SK-N-SH (cell line): ENCODE measurements at regions not wholly inside any gene's neighbourhood (a gene's known extent, or its start where the extent isn't known, plus 50 kb on each side); places are given as distances from the start of the nearest gene placed in this dataset.
"Not testable (repeated sequence)": the region's sequence is repeated elsewhere in the genome, so short reads cannot be mapped to it uniquely, and the experiment has no call there.

Experiments used
- CTCF ChIA-PET: fragments of 300-600, 350-600 bp; formaldehyde crosslinking; extraction: SDS; loops from one replicate; lab custom pipeline; 2021; lab: Yijun Ruan, JAX
- POLR2A ChIA-PET: fragments of 350-600 bp; sonication (Branson Sonifier 250); formaldehyde crosslinking; extraction: SDS; loops from one replicate; lab custom pipeline; 2020; ENCODE audit warnings: antibody characterized with exemption, inconsistent platforms; lab: Yijun Ruan, JAX
- DNase-seq: peaks from one replicate; pipeline ENCODE4 v3.0.0; 2012
- H2AFZ ChIP-seq: fragments of 200-600 bp; sonication (generic); 2 replicates; pipeline ENCODE4 v1.8.1; 2016; ENCODE audit warnings: antibody characterized with exemption, mild to moderate bottlenecking, low read depth
- H3F3A ChIP-seq: fragments of 200-600 bp; sonication (generic); replicated peaks from 2 replicates; pipeline ENCODE3; 2016; ENCODE audit warnings: antibody characterized with exemption, mild to moderate bottlenecking; ENCODE audit not compliant: insufficient read depth
- H3K27ac ChIP-seq, 2 experiments: fragments of 200-500 bp in 1 of 2; fragments of 200-600 bp in 1 of 2; sonication (Bioruptor generic) in 1 of 2; sonication (generic), shearing (Covaris generic) in 1 of 2; 2 replicates each; pipeline versions ENCODE4 v1.5.1 to v1.6.1; 2014 to 2016; ENCODE audit warnings: low read depth in 2 of 2, inconsistent platforms in 1 of 2, low read length in 1 of 2, mild to moderate bottlenecking in 1 of 2, mixed read lengths in 1 of 2
- H3K27me3 ChIP-seq: fragments of 200-600 bp; sonication (generic), shearing (Covaris generic); 2 replicates; pipeline ENCODE4 v1.6.1; 2016; ENCODE audit warnings: mixed run types; ENCODE audit not compliant: insufficient read depth
- H3K36me3 ChIP-seq, 2 experiments: fragments of 200-500 bp in 1 of 2; fragments of 200-600 bp in 1 of 2; sonication (Bioruptor generic) in 1 of 2; sonication (generic) in 1 of 2; replicated peaks in 1 of 2; 2 replicates each; pipeline versions ENCODE3 to v1.5.1; 2014 to 2016; ENCODE audit warnings: low read length in 1 of 2, mild to moderate bottlenecking in 1 of 2; ENCODE audit not compliant: insufficient read depth in 2 of 2, control insufficient read depth in 1 of 2
- H3K4me1 ChIP-seq, 2 experiments: fragments of 200-500 bp in 1 of 2; fragments of 200-600 bp in 1 of 2; sonication (Bioruptor generic) in 1 of 2; sonication (generic), shearing (Covaris generic) in 1 of 2; 2 replicates each; pipeline versions ENCODE4 v1.5.1 to v1.6.1; 2014 to 2016; ENCODE audit warnings: low read depth in 1 of 2, low read length in 1 of 2, mixed run types in 1 of 2; ENCODE audit not compliant: insufficient read depth in 2 of 2, control insufficient read depth in 1 of 2
- H3K4me2 ChIP-seq: fragments of 200-600 bp; sonication (generic), shearing (Covaris generic); 2 replicates; pipeline ENCODE4 v1.6.1; 2017; ENCODE audit warnings: mixed run types
- H3K4me3 ChIP-seq, 2 experiments: fragments of 200-500 bp in 1 of 2; fragments of 200-600 bp in 1 of 2; sonication (Bioruptor generic) in 1 of 2; sonication (generic), shearing (Covaris generic) in 1 of 2; 2 replicates each; pipeline versions ENCODE4 v1.5.1 to v1.8.1; 2014 to 2016; ENCODE audit warnings: low read depth in 2 of 2, inconsistent platforms in 1 of 2, low read length in 1 of 2, mild to moderate bottlenecking in 1 of 2, mixed read lengths in 1 of 2, moderate library complexity in 1 of 2
- H3K79me2 ChIP-seq: fragments of 200-600 bp; sonication (generic); 2 replicates; pipeline ENCODE4 v1.8.1; 2017; ENCODE audit warnings: mild to moderate bottlenecking; ENCODE audit not compliant: insufficient read depth
- H3K9ac ChIP-seq: fragments of 200-600 bp; sonication (generic); 2 replicates; pipeline ENCODE4 v1.6.1; 2017; ENCODE audit warnings: mixed run types
- H3K9me2 ChIP-seq: fragments of 200-600 bp; sonication (generic); 2 replicates; pipeline ENCODE4 v1.6.1; 2017; ENCODE audit warnings: mixed run types
- H3K9me3 ChIP-seq: fragments of 200-600 bp; sonication (generic); 2 replicates; pipeline ENCODE4 v1.6.1; 2017; ENCODE audit warnings: mixed run types, mild to moderate bottlenecking, moderate library complexity
- H4K20me1 ChIP-seq: fragments of 200-600 bp; sonication (generic); 2 replicates; pipeline ENCODE4 v1.6.1; 2017; ENCODE audit warnings: mild to moderate bottlenecking, mixed run types; ENCODE audit not compliant: insufficient read depth
- CHD2 ChIP-seq: fragments of 150-350 bp; IDR thresholded peaks from 2 replicates; pipeline ENCODE4 v1.6.1; 2018; ENCODE audit warnings: low read length; ENCODE audit not compliant: partially characterized antibody
- EZH2phosphoT487 ChIP-seq: fragments of 200-600 bp; sonication (generic); IDR thresholded peaks from 2 replicates; pipeline ENCODE4 v1.6.1; 2017; ENCODE audit warnings: low read depth, mixed run types, mild to moderate bottlenecking, antibody characterized with exemption, moderate library complexity, borderline replicate concordance
- GABPA ChIP-seq: IDR thresholded peaks from 2 replicates; pipeline ENCODE4 v1.4.0; 2012; ENCODE audit warnings: low read depth, mild to moderate bottlenecking
- GATA2 ChIP-seq: sonication (generic); formaldehyde crosslinking; IDR thresholded peaks from 2 replicates; pipeline ENCODE4 v1.5.0; 2020; ENCODE audit warnings: mild to moderate bottlenecking, missing genetic modification reagents
- JUND ChIP-seq: IDR thresholded peaks from 2 replicates; pipeline ENCODE4 v1.4.0; 2012
- MEF2A ChIP-seq: IDR thresholded peaks from 2 replicates; pipeline ENCODE4 v1.4.0; 2012; ENCODE audit warnings: low read depth, borderline replicate concordance
- NFIC ChIP-seq: IDR thresholded peaks from 2 replicates; pipeline ENCODE4 v1.4.0; 2012; ENCODE audit warnings: borderline replicate concordance
- NRF1 ChIP-seq: IDR thresholded peaks from 2 replicates; pipeline ENCODE4 v1.6.1; 2012; ENCODE audit warnings: low read depth, mild to moderate bottlenecking, low read length
- POLR2AphosphoS5 ChIP-seq: IDR thresholded peaks from 2 replicates; pipeline ENCODE4 v1.6.1; 2012; ENCODE audit warnings: low read depth, low read length
- SIN3A ChIP-seq: IDR thresholded peaks from 2 replicates; pipeline ENCODE4 v1.6.1; 2012; ENCODE audit warnings: low read depth, mild to moderate bottlenecking, low read length, moderate library complexity, borderline replicate concordance
- SMC3 ChIP-seq: IDR thresholded peaks from 2 replicates; pipeline ENCODE4 v1.6.1; 2012; ENCODE audit warnings: low read depth, low read length, improper control_type of control experiment
- TAF1 ChIP-seq: IDR thresholded peaks from 2 replicates; pipeline ENCODE4 v1.6.1; 2012; ENCODE audit warnings: low read depth, mild to moderate bottlenecking, low read length, moderate library complexity, borderline replicate concordance
- TCF12 ChIP-seq: IDR thresholded peaks from 2 replicates; pipeline ENCODE4 v1.4.0; 2012
- YY1 ChIP-seq: IDR thresholded peaks from 2 replicates; pipeline ENCODE4 v1.4.0; 2012; ENCODE audit warnings: low read depth, mild to moderate bottlenecking
- whole genome bisulfite sequencing: methylation state at CpG from one replicate; pipeline ENCODE4 v1.1.6; 2017; ENCODE audit warnings: low lambda C conversion rate; 5-methylcytosine and 5-hydroxymethylcytosine counted together
- TF ChIP-seq, protein P1 (sequence below): fragments of 150-350 bp; IDR thresholded peaks from 2 replicates; pipeline ENCODE4 v1.6.1; 2017; ENCODE audit warnings: antibody characterized with exemption, low read length, low read depth, borderline replicate concordance
- TF ChIP-seq, protein P2 (sequence below): IDR thresholded peaks from 2 replicates; pipeline ENCODE4 v1.4.0; 2012; ENCODE audit warnings: low read depth, borderline replicate concordance

DNA sequence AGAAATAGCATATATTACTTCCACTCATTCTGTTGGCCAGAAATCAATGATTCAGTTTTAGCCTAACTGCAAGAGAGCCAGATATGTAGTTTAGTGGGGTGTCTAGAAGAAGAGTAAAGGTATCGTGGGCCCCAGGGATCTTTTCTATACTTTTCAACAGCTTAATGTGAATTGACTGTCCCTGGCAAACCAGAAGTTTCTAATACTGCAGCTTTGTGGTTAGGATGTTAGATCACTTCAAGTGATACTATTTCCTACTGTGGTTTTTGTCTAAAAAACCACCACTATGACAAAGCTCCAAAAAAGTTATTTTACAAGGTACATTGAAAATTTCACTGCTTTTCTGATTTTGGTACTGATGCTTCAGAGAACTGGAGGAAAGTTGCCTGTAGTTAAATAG is 1525.1 kb downstream of the KHDRBS2 start:
- POLR2A ChIA-PET, H3K36me3 ChIP-seq: not testable (repeated sequence)

DNA sequence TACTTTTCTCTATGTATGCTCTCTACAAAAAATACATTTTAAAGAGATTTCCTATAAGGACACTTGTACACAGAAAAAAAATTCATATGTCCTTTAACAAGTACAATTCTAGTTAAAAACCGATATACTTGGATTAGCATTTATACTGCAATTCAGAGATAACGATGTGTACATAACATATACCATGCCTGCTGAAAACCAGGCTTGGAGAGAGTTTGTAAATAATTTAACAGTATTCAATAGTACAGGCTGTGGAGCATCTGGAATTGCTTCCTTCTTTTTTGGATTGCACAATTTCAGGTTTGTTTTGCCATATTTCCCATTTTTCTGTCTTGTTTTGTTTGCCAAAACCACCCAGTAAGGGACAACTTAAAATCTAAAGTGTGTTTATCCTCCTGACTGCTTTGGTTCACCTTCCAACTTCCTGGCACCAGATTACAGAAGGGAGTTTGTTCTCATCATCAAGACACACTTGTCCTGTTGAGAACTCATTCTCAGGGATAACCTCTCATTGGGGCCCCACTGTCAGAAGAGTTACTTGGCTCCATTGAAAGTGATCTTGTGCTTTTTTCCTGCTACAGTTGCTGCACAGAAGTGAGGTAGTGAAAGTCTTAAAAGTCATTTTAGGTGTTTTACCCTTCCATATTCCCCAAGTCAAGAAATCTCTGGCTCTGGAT is 1526.7 kb downstream of the KHDRBS2 start:
- WGBS: 10% methylated on average over 2 of the region's 2 CpGs
- CTCF ChIA-PET: not testable (repeated sequence)

More for the DNA sequence above, 1525.1 kb downstream of the KHDRBS2 start:
- H3K27me3 ChIP-seq, H3K4me3 ChIP-seq, H3K9ac ChIP-seq, DNase-seq, H3K27ac ChIP-seq, H4K20me1 ChIP-seq, H2AFZ ChIP-seq, H3K9me3 ChIP-seq, H3F3A ChIP-seq, CTCF ChIA-PET, H3K79me2 ChIP-seq, H3K4me2 ChIP-seq, H3K4me1 ChIP-seq, H3K9me2 ChIP-seq: not testable (repeated sequence)
- WGBS: 0% methylated on average over 1 of the region's 1 CpG

DNA sequence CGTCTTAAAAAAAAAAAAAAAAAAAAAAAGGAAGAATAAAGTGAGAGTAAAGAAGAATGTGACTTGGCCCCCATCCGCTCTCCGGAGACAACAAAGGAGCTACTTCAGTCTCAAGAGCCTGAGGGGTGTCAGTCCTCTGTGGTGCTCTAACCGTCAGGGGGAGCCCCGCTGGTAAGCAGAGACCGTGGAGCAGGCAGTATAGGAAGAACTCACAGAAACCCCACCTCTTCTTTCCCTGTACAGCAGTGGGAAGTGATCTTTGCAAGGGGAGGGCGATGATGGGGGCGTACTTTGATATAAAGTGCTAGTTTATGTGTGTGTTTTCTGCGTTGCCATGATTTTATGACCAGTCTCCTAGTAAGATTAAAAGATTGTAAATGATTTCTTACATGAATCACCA is 1527.3 kb downstream of the KHDRBS2 start:
- CTCF ChIA-PET, H3K4me1 ChIP-seq, POLR2A ChIA-PET: not testable (repeated sequence)

More for the DNA sequence above, 1526.7 kb downstream of the KHDRBS2 start:
- H3K9me2 ChIP-seq, H2AFZ ChIP-seq, H3K4me1 ChIP-seq, H3K9ac ChIP-seq, H3K9me3 ChIP-seq, H3K4me3 ChIP-seq, H3K36me3 ChIP-seq, H3K27me3 ChIP-seq, H3K4me2 ChIP-seq, DNase-seq, H3F3A ChIP-seq, H3K27ac ChIP-seq, H3K79me2 ChIP-seq, H4K20me1 ChIP-seq, POLR2A ChIA-PET: not testable (repeated sequence)

DNA sequence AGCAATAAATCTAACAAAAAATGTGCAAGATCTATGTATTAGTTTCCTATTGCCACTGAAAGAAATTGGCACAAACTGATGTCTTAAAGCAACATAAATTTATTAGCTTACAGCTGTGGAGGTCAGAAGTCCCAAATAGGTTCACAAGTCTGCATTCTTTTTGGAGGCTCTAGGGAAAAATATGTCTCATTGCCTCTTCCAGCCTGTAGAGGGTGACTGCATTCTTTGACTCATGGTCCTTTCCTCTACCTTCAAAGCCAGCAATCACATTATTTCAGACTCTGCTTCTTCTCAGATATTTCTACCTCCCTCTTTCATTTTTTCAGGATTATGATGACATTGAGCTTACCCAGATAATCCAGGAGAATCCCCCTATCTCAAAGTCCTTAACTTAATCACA is 1531.1 kb downstream of the KHDRBS2 start:
- Histone ChIP-seq H3K27me3 (no peaks in the 10 kb centered on the region), H3F3A (no peaks in the 10 kb centered on the region), H3K4me3 (no peak overlapping the region), H3K27ac (no peak overlapping the region), H3K9me3 (no peaks in the 10 kb centered on the region; the same call in 1 of the 2 replicates), H3K4me1 (no peaks in the 10 kb centered on the region), H4K20me1 (no peaks in the 10 kb centered on the region), H3K79me2 (no peaks in the 10 kb centered on the region), H3K36me3 (no peaks in the 10 kb centered on the region), H3K4me2 (no peak overlapping the region), H3K9ac (no peak overlapping the region), H3K9me2 (no peaks in the 10 kb centered on the region), H2AFZ (no peak overlapping the region)
- DNase-seq: no peak
- ChIA-PET POLR2A (no interaction called here), CTCF (no interaction called here)
- TF ChIP-seq GABPA (no peak), SMC3 (no peak), EZH2phosphoT487 (no peak), POLR2AphosphoS5 (no peak), SIN3A (no peak), YY1 (no peak), TAF1 (no peak), JUND (no peak), NFIC (no peak), GATA2 (no peak), MEF2A (no peak), NRF1 (no peak), TCF12 (no peak), CHD2 (no peak)
- TF ChIP-seq, protein P1, sequence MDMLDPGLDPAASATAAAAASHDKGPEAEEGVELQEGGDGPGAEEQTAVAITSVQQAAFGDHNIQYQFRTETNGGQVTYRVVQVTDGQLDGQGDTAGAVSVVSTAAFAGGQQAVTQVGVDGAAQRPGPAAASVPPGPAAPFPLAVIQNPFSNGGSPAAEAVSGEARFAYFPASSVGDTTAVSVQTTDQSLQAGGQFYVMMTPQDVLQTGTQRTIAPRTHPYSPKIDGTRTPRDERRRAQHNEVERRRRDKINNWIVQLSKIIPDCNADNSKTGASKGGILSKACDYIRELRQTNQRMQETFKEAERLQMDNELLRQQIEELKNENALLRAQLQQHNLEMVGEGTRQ: no peak
- TF ChIP-seq, protein P2, sequence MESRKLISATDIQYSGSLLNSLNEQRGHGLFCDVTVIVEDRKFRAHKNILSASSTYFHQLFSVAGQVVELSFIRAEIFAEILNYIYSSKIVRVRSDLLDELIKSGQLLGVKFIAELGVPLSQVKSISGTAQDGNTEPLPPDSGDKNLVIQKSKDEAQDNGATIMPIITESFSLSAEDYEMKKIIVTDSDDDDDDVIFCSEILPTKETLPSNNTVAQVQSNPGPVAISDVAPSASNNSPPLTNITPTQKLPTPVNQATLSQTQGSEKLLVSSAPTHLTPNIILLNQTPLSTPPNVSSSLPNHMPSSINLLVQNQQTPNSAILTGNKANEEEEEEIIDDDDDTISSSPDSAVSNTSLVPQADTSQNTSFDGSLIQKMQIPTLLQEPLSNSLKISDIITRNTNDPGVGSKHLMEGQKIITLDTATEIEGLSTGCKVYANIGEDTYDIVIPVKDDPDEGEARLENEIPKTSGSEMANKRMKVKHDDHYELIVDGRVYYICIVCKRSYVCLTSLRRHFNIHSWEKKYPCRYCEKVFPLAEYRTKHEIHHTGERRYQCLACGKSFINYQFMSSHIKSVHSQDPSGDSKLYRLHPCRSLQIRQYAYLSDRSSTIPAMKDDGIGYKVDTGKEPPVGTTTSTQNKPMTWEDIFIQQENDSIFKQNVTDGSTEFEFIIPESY: no peak

More for the DNA sequence above, 1527.3 kb downstream of the KHDRBS2 start:
- H3K27ac ChIP-seq, H3F3A ChIP-seq, H3K27me3 ChIP-seq, H4K20me1 ChIP-seq, H3K4me2 ChIP-seq, H2AFZ ChIP-seq, H3K9ac ChIP-seq, H3K36me3 ChIP-seq, H3K9me2 ChIP-seq, H3K4me3 ChIP-seq, H3K79me2 ChIP-seq, H3K9me3 ChIP-seq: not testable (repeated sequence)
- 15% methylated on average over 9 of the region's 9 CpGs for WGBS
- DNase-seq: peak; percentile 0
